ENCODE measurements at regions not wholly inside any gene's neighbourhood (a gene's known extent, or its start where the extent isn't known, plus 50 kb on each side); places are given as distances from the start of the nearest gene placed in this dataset.
A peak's percentile ranks its signal among the peaks of the same experiment; 100 is the strongest.
"Not testable (repeated sequence)": the region's sequence is repeated elsewhere in the genome, so short reads cannot be mapped to it uniquely, and the experiment has no call there.

DNA sequence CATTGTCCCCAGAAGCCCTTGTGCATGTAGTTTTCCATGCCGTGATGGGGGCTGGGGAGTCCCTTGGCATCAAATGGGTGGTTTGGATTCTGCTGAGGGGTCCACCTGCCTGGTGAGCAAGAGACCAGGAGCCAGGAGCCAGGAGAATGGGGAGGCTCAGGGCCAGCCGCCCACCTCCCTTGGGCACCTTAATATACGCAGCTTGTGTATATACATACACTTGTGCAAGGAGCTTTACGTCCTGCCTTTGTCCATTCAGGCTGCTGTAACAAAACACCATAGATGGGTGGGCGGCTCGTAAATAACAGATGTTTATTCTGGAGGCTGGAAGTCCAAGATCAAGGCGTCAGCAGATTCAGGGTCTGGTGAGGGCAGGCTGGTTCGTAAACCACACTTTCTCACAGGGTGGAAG, 62.5 kb downstream of the SMIM38 start:
- Histone ChIP-seq H3K4me1 (ENCODE audit: insufficient read depth) (no peaks in the 10 kb centered on the region), H3K9me3 (no peaks in the 10 kb centered on the region), H3K36me3 (no peaks in the 10 kb centered on the region), H3K4me3 (no peak overlapping the region), H3K27me3 (no peaks in the 10 kb centered on the region), H3K27ac (no peak overlapping the region)
- WGBS, 3 donors, result 53 to 78% (median 56%) methylated on average over 8 of the region's 8 CpGs
- no peak for TF ChIP-seq POLR2A (IDR thresholded peaks at IDR 0.05)
- TF ChIP-seq EP300 (IDR thresholded peaks at IDR 0.05), result no peak
- TF ChIP-seq, protein P1, sequence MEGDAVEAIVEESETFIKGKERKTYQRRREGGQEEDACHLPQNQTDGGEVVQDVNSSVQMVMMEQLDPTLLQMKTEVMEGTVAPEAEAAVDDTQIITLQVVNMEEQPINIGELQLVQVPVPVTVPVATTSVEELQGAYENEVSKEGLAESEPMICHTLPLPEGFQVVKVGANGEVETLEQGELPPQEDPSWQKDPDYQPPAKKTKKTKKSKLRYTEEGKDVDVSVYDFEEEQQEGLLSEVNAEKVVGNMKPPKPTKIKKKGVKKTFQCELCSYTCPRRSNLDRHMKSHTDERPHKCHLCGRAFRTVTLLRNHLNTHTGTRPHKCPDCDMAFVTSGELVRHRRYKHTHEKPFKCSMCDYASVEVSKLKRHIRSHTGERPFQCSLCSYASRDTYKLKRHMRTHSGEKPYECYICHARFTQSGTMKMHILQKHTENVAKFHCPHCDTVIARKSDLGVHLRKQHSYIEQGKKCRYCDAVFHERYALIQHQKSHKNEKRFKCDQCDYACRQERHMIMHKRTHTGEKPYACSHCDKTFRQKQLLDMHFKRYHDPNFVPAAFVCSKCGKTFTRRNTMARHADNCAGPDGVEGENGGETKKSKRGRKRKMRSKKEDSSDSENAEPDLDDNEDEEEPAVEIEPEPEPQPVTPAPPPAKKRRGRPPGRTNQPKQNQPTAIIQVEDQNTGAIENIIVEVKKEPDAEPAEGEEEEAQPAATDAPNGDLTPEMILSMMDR (IDR thresholded peaks at IDR 0.05), result no peak
- intact Hi-C loops (cut with DNase I), result no loop called here
- peak in 1 of 5 donors; percentile 2 for DNase-seq

- Histone ChIP-seq H3K4me1 (ENCODE audit: insufficient read depth) (no peaks in the 10 kb centered on the region), H3K4me3 (no peak overlapping the region), H3K27me3 (no peaks in the 10 kb centered on the region), H3K36me3 (no peaks in the 10 kb centered on the region), H3K27ac (no peak overlapping the region), H3K9me3 (no peaks in the 10 kb centered on the region)
- intact Hi-C loops (cut with DNase I), result no loop called here
- peak in 1 of 5 donors; percentile 1 for DNase-seq
- TF ChIP-seq EP300 (IDR thresholded peaks at IDR 0.05) (no peak), POLR2A (IDR thresholded peaks at IDR 0.05) (no peak)
- 77 to 88% (median 81%) methylated on average over 11 of the region's 11 CpGs for WGBS, 3 donors
Measured at GRCh38 chr11:69218946-69219720, 63.4 kb downstream of the SMIM38 start.

DNA sequence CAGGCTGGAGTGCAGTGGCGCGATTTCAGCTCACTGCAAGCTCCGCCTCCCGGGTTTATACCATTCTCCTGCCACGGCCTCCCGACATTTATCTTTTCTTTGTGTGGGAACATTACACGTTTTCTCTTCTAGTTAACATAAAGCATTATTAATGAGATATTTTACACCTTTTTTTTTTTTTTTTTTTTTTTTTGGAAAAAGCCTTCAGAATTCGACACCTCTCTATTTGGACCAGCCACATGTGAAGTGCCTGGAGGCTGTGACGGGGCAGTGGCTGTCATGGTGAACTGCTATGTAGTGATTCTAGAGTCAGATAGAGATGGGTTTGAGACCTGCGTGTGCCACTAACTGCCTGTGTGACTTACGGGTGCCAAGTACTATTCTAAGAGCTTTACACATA, 64.3 kb downstream of the SMIM38 start:
- 68 to 78% (median 70%) methylated on average over 11 of the region's 11 CpGs for WGBS, 3 donors
- H3K4me3 ChIP-seq, result no peak overlapping the region
- no peaks in the 10 kb centered on the region for H3K4me1 ChIP-seq (ENCODE audit: insufficient read depth)
- H3K36me3 ChIP-seq, result no peaks in the 10 kb centered on the region
- no peak for DNase-seq
- no peaks in the 10 kb centered on the region for H3K9me3 ChIP-seq
- H3K27me3 ChIP-seq, result no peaks in the 10 kb centered on the region
- no peak overlapping the region for H3K27ac ChIP-seq
- intact Hi-C loops (cut with DNase I), result no loop called here
- TF ChIP-seq POLR2A (IDR thresholded peaks at IDR 0.05) (no peak), EP300 (IDR thresholded peaks at IDR 0.05) (no peak)
- TF ChIP-seq, protein P1 (IDR thresholded peaks at IDR 0.05), result no peak

- no peak overlapping the region for H3K4me3 ChIP-seq
- H3K36me3 ChIP-seq, result no peaks in the 10 kb centered on the region
- intact Hi-C loops (cut with DNase I), result no loop called here
- no peak for DNase-seq
- no peaks in the 10 kb centered on the region for H3K27me3 ChIP-seq
- H3K4me1 ChIP-seq (ENCODE audit: insufficient read depth), result no peaks in the 10 kb centered on the region
- no peak overlapping the region for H3K27ac ChIP-seq
- 86 to 91% (median 87%) methylated on average over 13 of the region's 13 CpGs for WGBS, 3 donors
- no peaks in the 10 kb centered on the region for H3K9me3 ChIP-seq
- TF ChIP-seq, protein P1 (IDR thresholded peaks at IDR 0.05), result no peak
- TF ChIP-seq EP300 (IDR thresholded peaks at IDR 0.05) (no peak), POLR2A (IDR thresholded peaks at IDR 0.05) (no peak)
Measured at GRCh38 chr11:69220561-69221051, 64.9 kb downstream of the SMIM38 start.

- Histone ChIP-seq H3K4me1 (ENCODE audit: insufficient read depth) (no peaks in the 10 kb centered on the region), H3K9me3 (no peaks in the 10 kb centered on the region), H3K27me3 (no peaks in the 10 kb centered on the region), H3K36me3 (no peaks in the 10 kb centered on the region), H3K27ac (no peak overlapping the region), H3K4me3 (no peak overlapping the region)
- intact Hi-C loops (cut with DNase I), result no loop called here
- no peak for DNase-seq
- TF ChIP-seq EP300 (IDR thresholded peaks at IDR 0.05) (no peak), POLR2A (IDR thresholded peaks at IDR 0.05) (no peak)
- TF ChIP-seq, protein P1 (IDR thresholded peaks at IDR 0.05), result no peak
- 68 to 84% (median 75%) methylated on average over 4 of the region's 4 CpGs for WGBS, 3 donors
Measured at GRCh38 chr11:69221086-69221485, 65.4 kb downstream of the SMIM38 start.

DNA sequence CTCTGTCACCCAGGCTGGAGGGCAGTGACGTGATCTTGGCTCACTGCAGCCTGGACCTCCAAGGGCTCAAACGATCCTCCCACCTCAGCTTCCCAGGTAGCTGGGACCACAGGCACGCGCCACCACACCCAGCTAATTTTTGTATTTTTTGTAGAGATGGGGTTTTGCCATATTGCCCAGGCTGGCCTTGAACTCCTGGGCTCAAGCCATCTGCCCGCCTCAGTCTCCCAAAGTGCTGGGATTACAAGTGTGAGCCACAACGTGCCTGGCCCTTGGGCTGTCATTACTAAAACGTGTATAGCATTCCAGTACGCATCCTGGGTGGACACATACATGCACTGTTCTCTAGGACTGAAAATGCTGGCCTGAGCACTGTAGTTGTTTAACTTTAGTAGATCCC, 65.9 kb downstream of the SMIM38 start:
- H3K9me3 ChIP-seq; intact Hi-C loops (cut with DNase I); H3K27me3 ChIP-seq; H3K4me3 ChIP-seq; H3K4me1 ChIP-seq (ENCODE audit: insufficient read depth); H3K36me3 ChIP-seq; H3K27ac ChIP-seq: not testable (repeated sequence)
- 73 to 79% (median 79%) methylated on average over 8 of the region's 8 CpGs for WGBS, 3 donors
- DNase-seq, result peak in 1 of 5 donors; percentile 0

Data from ovary (tissue), 7 donors.